ENCODE measurements at regions not wholly inside any gene's neighbourhood (a gene's known extent, or its start where the extent isn't known, plus 50 kb on each side); places are given as distances from the start of the nearest gene placed in this dataset.

- DNase-seq (ENCODE audit: low spot score), result no peak
- Mint-ChIP-seq H3K36me3 (ENCODE audit: low read depth) (no peaks in the 10 kb centered on the region), H3K9me3 (peaks cover 2% of the 10 kb centered on the region), H3K4me1 (ENCODE audit: low read depth) (no peaks in the 10 kb centered on the region), H3K27ac (no peak overlapping the region), H3K4me3 (ENCODE audit: low read depth) (no peak overlapping the region), H3K27me3 (ENCODE audit: low read depth) (no peaks in the 10 kb centered on the region)
- intact Hi-C loops (cut with micrococcal nuclease), result no loop called here
Measured at GRCh38 chr11:92304271-92304670, 79.7 kb downstream of the FAT3 start.

GRCh38 chr11:92306966-92307510 is 82.4 kb downstream of the FAT3 start:
- intact Hi-C loops (cut with micrococcal nuclease), result no loop called here
- Mint-ChIP-seq H3K27ac (no peak overlapping the region), H3K27me3 (ENCODE audit: low read depth) (no peaks in the 10 kb centered on the region), H3K9me3 (peaks cover 2% of the 10 kb centered on the region), H3K36me3 (ENCODE audit: low read depth) (no peaks in the 10 kb centered on the region), H3K4me1 (ENCODE audit: low read depth) (no peaks in the 10 kb centered on the region), H3K4me3 (ENCODE audit: low read depth) (no peak overlapping the region)
- no peak for DNase-seq (ENCODE audit: low spot score)

- no peak overlapping the region for H3K27ac Mint-ChIP-seq
- peaks cover under 1% of the 10 kb centered on the region for H3K9me3 Mint-ChIP-seq
- no peaks in the 10 kb centered on the region for H3K4me1 Mint-ChIP-seq (ENCODE audit: low read depth)
- H3K27me3 Mint-ChIP-seq (ENCODE audit: low read depth), result no peaks in the 10 kb centered on the region
- no peaks in the 10 kb centered on the region for H3K36me3 Mint-ChIP-seq (ENCODE audit: low read depth)
- intact Hi-C loops (cut with micrococcal nuclease), result no loop called here
- no peak overlapping the region for H3K4me3 Mint-ChIP-seq (ENCODE audit: low read depth)
- DNase-seq (ENCODE audit: low spot score), result no peak
Measured at GRCh38 chr11:92308366-92308765, 83.7 kb downstream of the FAT3 start.

GRCh38 chr11:92311616-92312449 is 87.2 kb downstream of the FAT3 start:
- H3K4me1 Mint-ChIP-seq (ENCODE audit: low read depth), result no peaks in the 10 kb centered on the region

GRCh38 chr11:92313784-92314183 is 89.2 kb downstream of the FAT3 start:
- intact Hi-C loops (cut with micrococcal nuclease), result no loop called here
- Mint-ChIP-seq H3K4me1 (ENCODE audit: low read depth) (no peaks in the 10 kb centered on the region), H3K9me3 (no peaks in the 10 kb centered on the region), H3K4me3 (ENCODE audit: low read depth) (no peak overlapping the region), H3K27ac (no peak overlapping the region), H3K36me3 (ENCODE audit: low read depth) (no peaks in the 10 kb centered on the region), H3K27me3 (ENCODE audit: low read depth) (no peaks in the 10 kb centered on the region)
- no peak for DNase-seq (ENCODE audit: low spot score)

More at GRCh38 chr11:92311616-92312449, 87.2 kb downstream of the FAT3 start:
- DNase-seq (ENCODE audit: low spot score), result no peak
- no peaks in the 10 kb centered on the region for H3K9me3 Mint-ChIP-seq
- H3K27me3 Mint-ChIP-seq (ENCODE audit: low read depth), result no peaks in the 10 kb centered on the region
- H3K27ac Mint-ChIP-seq, result no peak overlapping the region
- H3K36me3 Mint-ChIP-seq (ENCODE audit: low read depth), result no peaks in the 10 kb centered on the region
- no peak overlapping the region for H3K4me3 Mint-ChIP-seq (ENCODE audit: low read depth)
- intact Hi-C loops (cut with micrococcal nuclease), result no loop called here

GRCh38 chr11:92314499-92314898 is 89.9 kb downstream of the FAT3 start:
- Mint-ChIP-seq H3K27me3 (ENCODE audit: low read depth) (no peaks in the 10 kb centered on the region), H3K4me3 (ENCODE audit: low read depth) (no peak overlapping the region), H3K4me1 (ENCODE audit: low read depth) (no peaks in the 10 kb centered on the region), H3K36me3 (ENCODE audit: low read depth) (no peaks in the 10 kb centered on the region), H3K9me3 (no peaks in the 10 kb centered on the region), H3K27ac (no peak overlapping the region)
- DNase-seq (ENCODE audit: low spot score), result no peak
- intact Hi-C loops (cut with micrococcal nuclease), result no loop called here

- DNase-seq (ENCODE audit: low spot score), result no peak
- no peaks in the 10 kb centered on the region for H3K9me3 Mint-ChIP-seq
- intact Hi-C loops (cut with micrococcal nuclease), result no loop called here
- H3K36me3 Mint-ChIP-seq (ENCODE audit: low read depth), result no peaks in the 10 kb centered on the region
- H3K4me1 Mint-ChIP-seq (ENCODE audit: low read depth), result no peaks in the 10 kb centered on the region
- H3K27me3 Mint-ChIP-seq (ENCODE audit: low read depth), result no peaks in the 10 kb centered on the region
- H3K4me3 Mint-ChIP-seq (ENCODE audit: low read depth), result no peak overlapping the region
- H3K27ac Mint-ChIP-seq, result no peak overlapping the region
Measured at GRCh38 chr11:92316106-92316809, 91.6 kb downstream of the FAT3 start.

GRCh38 chr11:92317222-92317621 is 92.6 kb downstream of the FAT3 start:
- DNase-seq (ENCODE audit: low spot score), result no peak
- intact Hi-C loops (cut with micrococcal nuclease), result no loop called here
- H3K4me3 Mint-ChIP-seq (ENCODE audit: low read depth), result no peak overlapping the region
- H3K27ac Mint-ChIP-seq, result no peak overlapping the region
- no peaks in the 10 kb centered on the region for H3K4me1 Mint-ChIP-seq (ENCODE audit: low read depth)
- no peaks in the 10 kb centered on the region for H3K9me3 Mint-ChIP-seq
- no peaks in the 10 kb centered on the region for H3K36me3 Mint-ChIP-seq (ENCODE audit: low read depth)
- H3K27me3 Mint-ChIP-seq (ENCODE audit: low read depth), result no peaks in the 10 kb centered on the region

- DNase-seq (ENCODE audit: low spot score), result no peak
- no peaks in the 10 kb centered on the region for H3K4me1 Mint-ChIP-seq (ENCODE audit: low read depth)
- H3K27me3 Mint-ChIP-seq (ENCODE audit: low read depth), result no peaks in the 10 kb centered on the region
- H3K36me3 Mint-ChIP-seq (ENCODE audit: low read depth), result no peaks in the 10 kb centered on the region
- intact Hi-C loops (cut with micrococcal nuclease), result no loop called here
- no peaks in the 10 kb centered on the region for H3K9me3 Mint-ChIP-seq
- no peak overlapping the region for H3K4me3 Mint-ChIP-seq (ENCODE audit: low read depth)
- H3K27ac Mint-ChIP-seq, result no peak overlapping the region
Measured at GRCh38 chr11:92317721-92318120, 93.1 kb downstream of the FAT3 start.

- H3K27ac Mint-ChIP-seq, result no peak overlapping the region
- H3K4me1 Mint-ChIP-seq (ENCODE audit: low read depth), result no peaks in the 10 kb centered on the region
- H3K4me3 Mint-ChIP-seq (ENCODE audit: low read depth), result no peak overlapping the region
- H3K9me3 Mint-ChIP-seq, result no peaks in the 10 kb centered on the region
- H3K36me3 Mint-ChIP-seq (ENCODE audit: low read depth), result no peaks in the 10 kb centered on the region
- no peak for DNase-seq (ENCODE audit: low spot score)
- H3K27me3 Mint-ChIP-seq (ENCODE audit: low read depth), result no peaks in the 10 kb centered on the region
- intact Hi-C loops (cut with micrococcal nuclease), result no loop called here
Measured at GRCh38 chr11:92322225-92322624, 97.6 kb downstream of the FAT3 start.

GRCh38 chr11:92324890-92325289 is 100.3 kb downstream of the FAT3 start:
- intact Hi-C loops (cut with micrococcal nuclease), result no loop called here
- no peak for DNase-seq (ENCODE audit: low spot score)
- Mint-ChIP-seq H3K4me1 (ENCODE audit: low read depth) (no peaks in the 10 kb centered on the region), H3K27me3 (ENCODE audit: low read depth) (no peaks in the 10 kb centered on the region), H3K4me3 (ENCODE audit: low read depth) (no peak overlapping the region), H3K36me3 (ENCODE audit: low read depth) (no peaks in the 10 kb centered on the region), H3K9me3 (no peaks in the 10 kb centered on the region), H3K27ac (no peak overlapping the region)

- no peaks in the 10 kb centered on the region for H3K9me3 Mint-ChIP-seq
- H3K4me1 Mint-ChIP-seq (ENCODE audit: low read depth), result no peaks in the 10 kb centered on the region
- intact Hi-C loops (cut with micrococcal nuclease), result no loop called here
- no peak overlapping the region for H3K4me3 Mint-ChIP-seq (ENCODE audit: low read depth)
- H3K27ac Mint-ChIP-seq, result no peak overlapping the region
- DNase-seq (ENCODE audit: low spot score), result no peak
- H3K36me3 Mint-ChIP-seq (ENCODE audit: low read depth), result no peaks in the 10 kb centered on the region
- H3K27me3 Mint-ChIP-seq (ENCODE audit: low read depth), result no peaks in the 10 kb centered on the region
Measured at GRCh38 chr11:92325416-92325815, 100.8 kb downstream of the FAT3 start.

- Mint-ChIP-seq H3K27me3 (ENCODE audit: low read depth) (no peaks in the 10 kb centered on the region), H3K9me3 (no peaks in the 10 kb centered on the region), H3K4me3 (ENCODE audit: low read depth) (no peak overlapping the region), H3K27ac (no peak overlapping the region), H3K4me1 (ENCODE audit: low read depth) (no peaks in the 10 kb centered on the region), H3K36me3 (ENCODE audit: low read depth) (no peaks in the 10 kb centered on the region)
- DNase-seq (ENCODE audit: low spot score), result no peak
- intact Hi-C loops (cut with micrococcal nuclease), result no loop called here
Measured at GRCh38 chr11:92329137-92329536, 104.5 kb downstream of the FAT3 start.

Measured in activated T-helper 2 cell treated with anti-CD3 and anti-CD28 coated beads, Interferon-gamma antibody, Interleukin-2, Interleukin-4, amounts not matched to agents 10 μg/mL and 5 μg/mL and 100 μg/mL, durations not matched to agents 14 hours and 24 hours and 36 hours (primary cell).